DND-41 (cell line): ENCODE measurements at regions not wholly inside any gene's neighbourhood (a gene's known extent, or its start where the extent isn't known, plus 50 kb on each side); places are given as distances from the start of the nearest gene placed in this dataset.
"Not testable (repeated sequence)": the region's sequence is repeated elsewhere in the genome, so short reads cannot be mapped to it uniquely, and the experiment has no call there.

Source experiments
- ATAC-seq: fragments of 200-7000 bp; cut with Tn5 transposase; 3 replicates; pipeline ENCODE4 v1.9.1; 2021; ENCODE audit warnings: low read depth; ENCODE audit not compliant: insufficient read depth
- DNase-seq: peaks from one replicate; pipeline ENCODE4 v3.0.0-alpha.2; 2020
- H2AFZ ChIP-seq: 2 replicates; pipeline ENCODE4 v1.6.0; 2012; ENCODE audit warnings: low read depth, low read length
- H3K27ac ChIP-seq: 2 replicates; pipeline ENCODE4 v1.5.1; 2012; ENCODE audit warnings: low read length, inconsistent platforms
- H3K27me3 ChIP-seq: fragments of 200-600 bp; sonication (generic); 2 replicates; pipeline ENCODE4 v1.6.0; 2012; ENCODE audit warnings: low read length, mild to moderate bottlenecking, inconsistent platforms; ENCODE audit not compliant: insufficient read depth, poor library complexity
- H3K36me3 ChIP-seq: 2 replicates; pipeline ENCODE4 v1.5.1; 2012; ENCODE audit warnings: low read length, inconsistent platforms; ENCODE audit not compliant: insufficient read depth
- H3K4me1 ChIP-seq: 2 replicates; pipeline ENCODE4 v1.5.1; 2012; ENCODE audit warnings: mild to moderate bottlenecking, low read length; ENCODE audit not compliant: insufficient read depth
- H3K4me2 ChIP-seq: 2 replicates; pipeline ENCODE4 v1.6.0; 2012; ENCODE audit warnings: mild to moderate bottlenecking, moderate library complexity, low read length, inconsistent platforms; ENCODE audit not compliant: insufficient read depth
- H3K4me3 ChIP-seq, 2 experiments: fragments of 200-600 bp in 1 of 2; shearing (Covaris generic) in 1 of 2; 2 replicates each; pipeline ENCODE4 v1.5.1; 2012 to 2016; ENCODE audit warnings: inconsistent platforms in 2 of 2, low read length in 2 of 2, mild to moderate bottlenecking in 2 of 2, low read depth in 1 of 2, moderate library complexity in 1 of 2
- H3K79me2 ChIP-seq: 2 replicates; pipeline ENCODE4 v1.6.0; 2012; ENCODE audit warnings: low read length, inconsistent platforms; ENCODE audit not compliant: insufficient read depth
- H3K9ac ChIP-seq: 2 replicates; pipeline ENCODE4 v1.6.0; 2012; ENCODE audit warnings: low read depth, mild to moderate bottlenecking, inconsistent platforms, low read length, moderate library complexity
- H3K9me3 ChIP-seq: 2 replicates; pipeline ENCODE4 v1.5.1; 2012; ENCODE audit warnings: low read length, moderate library complexity, mild to moderate bottlenecking, inconsistent platforms; ENCODE audit not compliant: insufficient read depth, severe bottlenecking
- H4K20me1 ChIP-seq: 2 replicates; pipeline ENCODE4 v1.6.0; 2012; ENCODE audit warnings: low read length; ENCODE audit not compliant: insufficient read depth
- CTCF ChIP-seq: IDR thresholded peaks from 2 replicates; pipeline ENCODE4 v1.5.1; 2012; ENCODE audit warnings: borderline replicate concordance, low read length, moderate library complexity, mild to moderate bottlenecking; ENCODE audit not compliant: poor library complexity, severe bottlenecking; ENCODE audit errors: extremely low read depth
- EZH2 ChIP-seq: IDR thresholded peaks from 3 replicates; pipeline ENCODE4 v1.6.1; 2012; ENCODE audit warnings: borderline replicate concordance, low read depth, mild to moderate bottlenecking, moderate library complexity, low read length, inconsistent platforms; ENCODE audit not compliant: severe bottlenecking

DNA sequence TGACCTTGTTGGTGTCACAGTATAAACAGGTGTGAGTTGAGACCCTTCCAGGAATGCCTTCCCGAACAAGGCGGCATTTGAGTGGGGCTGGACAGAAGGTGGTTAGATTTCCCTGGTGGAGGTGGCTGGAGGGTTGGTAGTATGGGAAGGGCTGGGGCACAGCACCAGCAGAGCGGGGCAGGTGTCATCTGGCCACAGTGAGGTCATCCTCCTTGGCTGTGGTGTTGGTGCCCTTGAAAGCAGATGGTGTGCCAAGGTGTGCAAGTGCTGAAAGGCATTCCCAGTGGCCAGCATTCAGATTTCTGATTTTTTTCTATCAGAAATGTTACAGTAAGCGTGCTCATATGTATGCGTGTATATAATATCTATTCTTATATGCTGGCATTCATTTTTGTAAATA lies 126.6 kb downstream of the LAT start:
- no peaks in the 10 kb centered on the region for H3K4me1 ChIP-seq
- TF ChIP-seq CTCF (no peak), EZH2 (no peak)
- H3K9me3 ChIP-seq, result no peaks in the 10 kb centered on the region
- H3K4me3 ChIP-seq, result no peak overlapping the region
- no peaks in the 10 kb centered on the region for H3K79me2 ChIP-seq
- H3K27me3 ChIP-seq, result no peaks in the 10 kb centered on the region
- no peak overlapping the region for H3K4me2 ChIP-seq
- no peaks in the 10 kb centered on the region for H4K20me1 ChIP-seq
- H3K27ac ChIP-seq, result no peak overlapping the region
- ATAC-seq (no peak), DNase-seq (no peak)
- no peak overlapping the region for H3K9ac ChIP-seq
- no peaks in the 10 kb centered on the region for H3K36me3 ChIP-seq
- no peak overlapping the region for H2AFZ ChIP-seq

DNA sequence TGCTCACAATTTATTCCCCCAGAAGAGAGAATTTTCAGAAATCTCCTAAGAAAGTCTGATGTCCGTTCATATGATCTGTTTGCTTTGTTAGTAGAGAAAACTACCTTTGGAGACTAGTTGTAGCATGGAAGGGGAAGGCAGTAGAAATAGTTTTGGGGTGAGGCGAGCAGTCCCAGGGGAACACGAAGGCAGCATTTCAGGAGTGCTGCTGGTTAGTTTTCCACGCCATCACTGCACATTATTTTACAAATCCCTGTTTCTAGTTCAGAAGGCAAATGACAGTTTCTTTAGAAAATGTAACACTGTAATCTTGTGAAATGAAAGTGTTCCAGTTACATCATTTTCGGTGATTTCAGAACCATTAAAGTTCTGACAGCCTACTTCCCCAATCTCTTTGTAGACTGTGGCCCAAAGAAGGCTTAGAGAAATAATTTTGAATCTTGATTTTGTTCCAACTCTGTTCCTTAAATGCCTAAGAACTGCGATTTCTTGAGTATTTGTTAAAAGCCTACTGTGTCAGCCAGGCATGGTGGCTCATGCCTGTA lies 123.8 kb downstream of the LAT start:
- not testable (repeated sequence) for H3K27ac ChIP-seq, DNase-seq, H3K4me3 ChIP-seq, H3K4me1 ChIP-seq, H3K27me3 ChIP-seq, H3K36me3 ChIP-seq, H3K9ac ChIP-seq, H3K79me2 ChIP-seq, ATAC-seq, H3K9me3 ChIP-seq, H4K20me1 ChIP-seq, H3K4me2 ChIP-seq, H2AFZ ChIP-seq

GRCh38 chr16:29107299-29107698 lies 122.4 kb downstream of the LAT start:
- no peak overlapping the region for H3K4me3 ChIP-seq
- no peak for TF ChIP-seq CTCF
- TF ChIP-seq EZH2, result no peak
- no peak overlapping the region for H3K4me2 ChIP-seq
- no peak overlapping the region for H3K9ac ChIP-seq
- no peaks in the 10 kb centered on the region for H4K20me1 ChIP-seq
- H3K9me3 ChIP-seq, result no peaks in the 10 kb centered on the region
- H2AFZ ChIP-seq, result no peak overlapping the region
- DNase-seq, result no peak
- no peaks in the 10 kb centered on the region for H3K27me3 ChIP-seq
- no peak overlapping the region for H3K27ac ChIP-seq
- H3K36me3 ChIP-seq, result no peaks in the 10 kb centered on the region
- ATAC-seq, result no peak
- no peaks in the 10 kb centered on the region for H3K79me2 ChIP-seq
- H3K4me1 ChIP-seq, result no peaks in the 10 kb centered on the region

DNA sequence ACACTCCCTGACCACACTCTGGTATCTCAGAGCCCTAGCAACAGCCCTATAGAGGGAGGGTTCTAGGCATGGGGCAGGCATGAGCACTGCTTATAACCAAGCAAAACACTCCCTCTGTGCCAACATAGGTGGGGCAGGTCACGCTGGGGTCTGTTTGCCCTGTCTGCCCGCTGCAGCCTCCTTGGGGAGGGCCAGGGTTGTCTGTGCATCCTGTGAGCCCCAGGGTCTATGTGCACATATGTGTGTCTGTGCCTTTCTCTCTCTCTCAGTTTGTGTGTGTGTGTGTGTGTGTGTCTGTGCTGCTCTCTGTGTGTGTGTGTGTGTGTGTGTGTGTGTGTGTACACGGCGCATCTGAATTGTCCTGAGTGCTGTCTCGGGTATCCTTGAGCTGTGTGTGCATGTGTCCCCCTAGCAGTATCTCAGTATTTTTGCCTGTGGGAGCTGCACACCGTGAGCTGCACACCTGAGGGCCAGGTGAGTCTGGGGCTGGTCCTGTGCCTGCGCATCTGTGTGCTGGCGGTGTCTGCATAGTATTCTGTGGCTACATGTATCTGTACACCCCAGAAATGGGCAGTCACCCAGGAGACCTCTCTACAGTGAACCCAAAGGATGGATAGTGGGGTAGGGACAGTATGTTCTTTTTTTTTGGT lies 121.5 kb downstream of the LAT start:
- H3K4me2 ChIP-seq, H3K27me3 ChIP-seq, ATAC-seq: not testable (repeated sequence)

DNA sequence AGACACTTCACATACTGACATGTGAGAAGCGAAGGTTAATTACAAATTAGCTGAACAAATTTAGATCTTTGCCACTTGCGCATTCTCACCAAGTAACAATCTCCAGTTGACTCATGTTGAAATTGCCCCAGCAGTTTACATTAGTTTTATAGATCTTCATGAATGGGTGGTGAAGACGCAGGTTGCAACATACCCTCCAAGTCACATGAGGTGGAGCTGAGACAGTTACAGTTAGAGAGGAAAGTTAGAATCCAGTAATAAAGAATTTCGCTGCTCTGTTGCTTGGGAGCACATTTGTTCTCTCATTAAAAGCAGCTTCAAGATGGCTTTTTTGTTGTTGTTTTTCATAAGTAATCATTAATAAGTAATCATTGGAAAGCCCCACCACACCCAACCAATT lies 119.7 kb downstream of the LAT start:
- ATAC-seq, H2AFZ ChIP-seq, H4K20me1 ChIP-seq, H3K36me3 ChIP-seq, H3K9ac ChIP-seq, H3K4me2 ChIP-seq, H3K27ac ChIP-seq, H3K27me3 ChIP-seq, H3K79me2 ChIP-seq, DNase-seq, H3K4me3 ChIP-seq, H3K4me1 ChIP-seq, H3K9me3 ChIP-seq: not testable (repeated sequence)

More for the DNA sequence above, 121.5 kb downstream of the LAT start:
- not testable (repeated sequence) for H2AFZ ChIP-seq, H3K4me1 ChIP-seq, DNase-seq, H3K27ac ChIP-seq, H4K20me1 ChIP-seq, H3K9me3 ChIP-seq, H3K36me3 ChIP-seq, H3K4me3 ChIP-seq, H3K9ac ChIP-seq, H3K79me2 ChIP-seq

DNA sequence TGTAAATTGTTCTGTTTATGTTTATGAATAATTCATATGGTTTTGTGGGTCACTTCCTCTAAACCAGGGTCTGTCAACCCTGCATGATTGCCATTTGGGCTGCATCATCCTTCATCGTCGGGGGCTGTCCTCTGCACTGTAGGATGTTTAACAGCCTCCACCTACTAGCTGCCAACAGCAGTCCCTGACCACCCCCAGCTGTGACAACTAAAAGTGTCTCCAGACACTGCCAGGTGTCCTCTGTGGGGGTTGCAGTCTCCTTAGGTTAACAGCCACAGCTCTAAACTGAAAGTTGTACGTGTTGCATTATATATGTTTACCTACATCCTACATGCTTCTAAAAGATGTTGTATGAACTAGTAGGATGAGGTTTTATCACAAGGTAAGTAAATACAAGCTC lies 113.1 kb downstream of the LAT start:
- not testable (repeated sequence) for H3K4me1 ChIP-seq, DNase-seq, H3K79me2 ChIP-seq, H3K27me3 ChIP-seq, H2AFZ ChIP-seq, H3K36me3 ChIP-seq, H3K27ac ChIP-seq, H3K4me3 ChIP-seq, H3K9me3 ChIP-seq, H3K9ac ChIP-seq, H3K4me2 ChIP-seq, H4K20me1 ChIP-seq
- ATAC-seq, result peak; percentile 84
